ENCODE measurements at regions not wholly inside any gene's neighbourhood (a gene's known extent, or its start where the extent isn't known, plus 50 kb on each side); places are given as distances from the start of the nearest gene placed in this dataset.

DNA sequence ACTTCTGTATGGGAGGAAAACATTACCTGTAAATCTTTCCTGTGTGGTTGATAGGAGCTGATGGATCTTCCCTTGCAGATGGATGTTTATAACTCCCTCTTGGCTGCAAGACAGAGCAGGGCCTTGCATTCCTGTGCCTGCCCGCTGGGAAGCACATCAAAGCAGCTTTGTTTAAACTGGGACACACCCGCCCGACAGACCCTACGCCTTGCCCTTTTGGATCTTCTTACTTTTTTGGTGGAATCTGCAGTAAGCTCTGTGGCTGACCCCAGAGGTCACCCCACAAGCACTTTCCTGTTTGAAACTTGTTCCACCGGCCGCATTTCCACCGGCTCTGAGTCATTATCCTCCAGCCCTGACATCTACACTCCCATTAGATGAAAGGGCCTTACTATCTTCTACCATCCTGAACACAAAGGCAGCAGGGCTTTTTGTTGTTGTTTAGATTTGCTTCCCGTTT, 244.1 kb upstream of the STT3B start (continued):
- no peak for TF ChIP-seq TBL1XR1 (IDR thresholded peaks at IDR 0.05; ENCODE audit: borderline replicate concordance, low read length, partially characterized antibody)
- TF ChIP-seq SCMH1 (CRISPR knock-in tag; IDR thresholded peaks at IDR 0.05; ENCODE audit: borderline replicate concordance) = no peak
- TF ChIP-seq, protein P1, sequence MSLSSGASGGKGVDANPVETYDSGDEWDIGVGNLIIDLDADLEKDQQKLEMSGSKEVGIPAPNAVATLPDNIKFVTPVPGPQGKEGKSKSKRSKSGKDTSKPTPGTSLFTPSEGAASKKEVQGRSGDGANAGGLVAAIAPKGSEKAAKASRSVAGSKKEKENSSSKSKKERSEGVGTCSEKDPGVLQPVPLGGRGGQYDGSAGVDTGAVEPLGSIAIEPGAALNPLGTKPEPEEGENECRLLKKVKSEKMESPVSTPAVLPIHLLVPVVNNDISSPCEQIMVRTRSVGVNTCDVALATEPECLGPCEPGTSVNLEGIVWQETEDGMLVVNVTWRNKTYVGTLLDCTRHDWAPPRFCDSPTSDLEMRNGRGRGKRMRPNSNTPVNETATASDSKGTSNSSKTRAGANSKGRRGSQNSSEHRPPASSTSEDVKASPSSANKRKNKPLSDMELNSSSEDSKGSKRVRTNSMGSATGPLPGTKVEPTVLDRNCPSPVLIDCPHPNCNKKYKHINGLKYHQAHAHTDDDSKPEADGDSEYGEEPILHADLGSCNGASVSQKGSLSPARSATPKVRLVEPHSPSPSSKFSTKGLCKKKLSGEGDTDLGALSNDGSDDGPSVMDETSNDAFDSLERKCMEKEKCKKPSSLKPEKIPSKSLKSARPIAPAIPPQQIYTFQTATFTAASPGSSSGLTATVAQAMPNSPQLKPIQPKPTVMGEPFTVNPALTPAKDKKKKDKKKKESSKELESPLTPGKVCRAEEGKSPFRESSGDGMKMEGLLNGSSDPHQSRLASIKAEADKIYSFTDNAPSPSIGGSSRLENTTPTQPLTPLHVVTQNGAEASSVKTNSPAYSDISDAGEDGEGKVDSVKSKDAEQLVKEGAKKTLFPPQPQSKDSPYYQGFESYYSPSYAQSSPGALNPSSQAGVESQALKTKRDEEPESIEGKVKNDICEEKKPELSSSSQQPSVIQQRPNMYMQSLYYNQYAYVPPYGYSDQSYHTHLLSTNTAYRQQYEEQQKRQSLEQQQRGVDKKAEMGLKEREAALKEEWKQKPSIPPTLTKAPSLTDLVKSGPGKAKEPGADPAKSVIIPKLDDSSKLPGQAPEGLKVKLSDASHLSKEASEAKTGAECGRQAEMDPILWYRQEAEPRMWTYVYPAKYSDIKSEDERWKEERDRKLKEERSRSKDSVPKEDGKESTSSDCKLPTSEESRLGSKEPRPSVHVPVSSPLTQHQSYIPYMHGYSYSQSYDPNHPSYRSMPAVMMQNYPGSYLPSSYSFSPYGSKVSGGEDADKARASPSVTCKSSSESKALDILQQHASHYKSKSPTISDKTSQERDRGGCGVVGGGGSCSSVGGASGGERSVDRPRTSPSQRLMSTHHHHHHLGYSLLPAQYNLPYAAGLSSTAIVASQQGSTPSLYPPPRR (CRISPR knock-in tag; IDR thresholded peaks at IDR 0.05; ENCODE audit: borderline replicate concordance) = peak; percentile 88
- TF ChIP-seq, protein P2, sequence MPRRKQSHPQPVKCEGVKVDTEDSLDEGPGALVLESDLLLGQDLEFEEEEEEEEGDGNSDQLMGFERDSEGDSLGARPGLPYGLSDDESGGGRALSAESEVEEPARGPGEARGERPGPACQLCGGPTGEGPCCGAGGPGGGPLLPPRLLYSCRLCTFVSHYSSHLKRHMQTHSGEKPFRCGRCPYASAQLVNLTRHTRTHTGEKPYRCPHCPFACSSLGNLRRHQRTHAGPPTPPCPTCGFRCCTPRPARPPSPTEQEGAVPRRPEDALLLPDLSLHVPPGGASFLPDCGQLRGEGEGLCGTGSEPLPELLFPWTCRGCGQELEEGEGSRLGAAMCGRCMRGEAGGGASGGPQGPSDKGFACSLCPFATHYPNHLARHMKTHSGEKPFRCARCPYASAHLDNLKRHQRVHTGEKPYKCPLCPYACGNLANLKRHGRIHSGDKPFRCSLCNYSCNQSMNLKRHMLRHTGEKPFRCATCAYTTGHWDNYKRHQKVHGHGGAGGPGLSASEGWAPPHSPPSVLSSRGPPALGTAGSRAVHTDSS (CRISPR knock-in tag; conservative IDR thresholded peaks at IDR 0.05) = no peak
- TF ChIP-seq ZNF737 (CRISPR knock-in tag; IDR thresholded peaks at IDR 0.05; ENCODE audit: borderline replicate concordance) = no peak
- peak; percentile 39; the same call in 1 of the 2 replicates for TF ChIP-seq ZNF143 (CRISPR knock-in tag; IDR thresholded peaks at IDR 0.05)
- TF ChIP-seq RAD51 (IDR thresholded peaks at IDR 0.05; ENCODE audit: borderline replicate concordance) = no peak
- TF ChIP-seq, protein P3, sequence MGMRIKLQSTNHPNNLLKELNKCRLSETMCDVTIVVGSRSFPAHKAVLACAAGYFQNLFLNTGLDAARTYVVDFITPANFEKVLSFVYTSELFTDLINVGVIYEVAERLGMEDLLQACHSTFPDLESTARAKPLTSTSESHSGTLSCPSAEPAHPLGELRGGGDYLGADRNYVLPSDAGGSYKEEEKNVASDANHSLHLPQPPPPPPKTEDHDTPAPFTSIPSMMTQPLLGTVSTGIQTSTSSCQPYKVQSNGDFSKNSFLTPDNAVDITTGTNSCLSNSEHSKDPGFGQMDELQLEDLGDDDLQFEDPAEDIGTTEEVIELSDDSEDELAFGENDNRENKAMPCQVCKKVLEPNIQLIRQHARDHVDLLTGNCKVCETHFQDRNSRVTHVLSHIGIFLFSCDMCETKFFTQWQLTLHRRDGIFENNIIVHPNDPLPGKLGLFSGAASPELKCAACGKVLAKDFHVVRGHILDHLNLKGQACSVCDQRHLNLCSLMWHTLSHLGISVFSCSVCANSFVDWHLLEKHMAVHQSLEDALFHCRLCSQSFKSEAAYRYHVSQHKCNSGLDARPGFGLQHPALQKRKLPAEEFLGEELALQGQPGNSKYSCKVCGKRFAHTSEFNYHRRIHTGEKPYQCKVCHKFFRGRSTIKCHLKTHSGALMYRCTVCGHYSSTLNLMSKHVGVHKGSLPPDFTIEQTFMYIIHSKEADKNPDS (CRISPR knock-in tag; IDR thresholded peaks at IDR 0.05) = no peak
- TF ChIP-seq, protein P4, sequence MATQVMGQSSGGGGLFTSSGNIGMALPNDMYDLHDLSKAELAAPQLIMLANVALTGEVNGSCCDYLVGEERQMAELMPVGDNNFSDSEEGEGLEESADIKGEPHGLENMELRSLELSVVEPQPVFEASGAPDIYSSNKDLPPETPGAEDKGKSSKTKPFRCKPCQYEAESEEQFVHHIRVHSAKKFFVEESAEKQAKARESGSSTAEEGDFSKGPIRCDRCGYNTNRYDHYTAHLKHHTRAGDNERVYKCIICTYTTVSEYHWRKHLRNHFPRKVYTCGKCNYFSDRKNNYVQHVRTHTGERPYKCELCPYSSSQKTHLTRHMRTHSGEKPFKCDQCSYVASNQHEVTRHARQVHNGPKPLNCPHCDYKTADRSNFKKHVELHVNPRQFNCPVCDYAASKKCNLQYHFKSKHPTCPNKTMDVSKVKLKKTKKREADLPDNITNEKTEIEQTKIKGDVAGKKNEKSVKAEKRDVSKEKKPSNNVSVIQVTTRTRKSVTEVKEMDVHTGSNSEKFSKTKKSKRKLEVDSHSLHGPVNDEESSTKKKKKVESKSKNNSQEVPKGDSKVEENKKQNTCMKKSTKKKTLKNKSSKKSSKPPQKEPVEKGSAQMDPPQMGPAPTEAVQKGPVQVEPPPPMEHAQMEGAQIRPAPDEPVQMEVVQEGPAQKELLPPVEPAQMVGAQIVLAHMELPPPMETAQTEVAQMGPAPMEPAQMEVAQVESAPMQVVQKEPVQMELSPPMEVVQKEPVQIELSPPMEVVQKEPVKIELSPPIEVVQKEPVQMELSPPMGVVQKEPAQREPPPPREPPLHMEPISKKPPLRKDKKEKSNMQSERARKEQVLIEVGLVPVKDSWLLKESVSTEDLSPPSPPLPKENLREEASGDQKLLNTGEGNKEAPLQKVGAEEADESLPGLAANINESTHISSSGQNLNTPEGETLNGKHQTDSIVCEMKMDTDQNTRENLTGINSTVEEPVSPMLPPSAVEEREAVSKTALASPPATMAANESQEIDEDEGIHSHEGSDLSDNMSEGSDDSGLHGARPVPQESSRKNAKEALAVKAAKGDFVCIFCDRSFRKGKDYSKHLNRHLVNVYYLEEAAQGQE (IDR thresholded peaks at IDR 0.05; ENCODE audit: borderline replicate concordance in 1 of 2, low read depth in 1 of 2, low read length in 2 of 2) = peak in 1 of 2 experiments; percentile 60; a peak in 1 of 4 replicates
- TF ChIP-seq MAF1 (CRISPR knock-in tag; IDR thresholded peaks at IDR 0.05; ENCODE audit: borderline replicate concordance) = no peak
- TF ChIP-seq ZNF557 (CRISPR knock-in tag; IDR thresholded peaks at IDR 0.05) = peak; percentile 51; the same call in 1 of the 2 replicates
- no peak for TF ChIP-seq GLI4 (CRISPR knock-in tag; IDR thresholded peaks at IDR 0.05; ENCODE audit: borderline replicate concordance)
- TF ChIP-seq SMAD3 (CRISPR knock-in tag; IDR thresholded peaks at IDR 0.05) = 0 out of 2 replicates have a peak, but pooled peaks have one; percentile 50
- TF ChIP-seq, protein P5, sequence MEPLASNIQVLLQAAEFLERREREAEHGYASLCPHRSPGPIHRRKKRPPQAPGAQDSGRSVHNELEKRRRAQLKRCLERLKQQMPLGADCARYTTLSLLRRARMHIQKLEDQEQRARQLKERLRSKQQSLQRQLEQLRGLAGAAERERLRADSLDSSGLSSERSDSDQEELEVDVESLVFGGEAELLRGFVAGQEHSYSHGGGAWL (CRISPR knock-in tag; IDR thresholded peaks at IDR 0.05) = no peak
- no peak for TF ChIP-seq ZBTB21 (CRISPR knock-in tag; IDR thresholded peaks at IDR 0.05)
- TF ChIP-seq ZNF101 (CRISPR knock-in tag; IDR thresholded peaks at IDR 0.05; ENCODE audit: borderline replicate concordance, low read depth) = no peak
- no peak for TF ChIP-seq NCOA5 (CRISPR knock-in tag; IDR thresholded peaks at IDR 0.05)

Measured in HepG2 (cell line).